Hepatocyte (in vitro differentiated cells): ENCODE measurements at regions not wholly inside any gene's neighbourhood (a gene's known extent, or its start where the extent isn't known, plus 50 kb on each side); places are given as distances from the start of the nearest gene placed in this dataset.

Source experiments
- DNase-seq: peaks from one replicate; pipeline ENCODE4 v3.0.0-alpha.2; 2016; ENCODE audit warnings: low spot score
- H2AFZ ChIP-seq: fragments of 200-600 bp; sonication (generic); 2 replicates; pipeline ENCODE4 v1.6.0; 2016; ENCODE audit warnings: antibody characterized with exemption, mild to moderate bottlenecking
- H3K27ac ChIP-seq: fragments of 200-600 bp; sonication (generic); 2 replicates; pipeline ENCODE4 v1.5.1; 2016; ENCODE audit warnings: mild to moderate bottlenecking
- H3K27me3 ChIP-seq: fragments of 200-600 bp; sonication (generic); 2 replicates; pipeline ENCODE4 v1.6.1; 2016
- H3K36me3 ChIP-seq: fragments of 200-600 bp; sonication (generic); replicated peaks from 2 replicates; pipeline ENCODE4 v1.5.1; 2016; ENCODE audit warnings: low read depth; ENCODE audit not compliant: insufficient read depth
- H3K4me1 ChIP-seq: fragments of 200-600 bp; sonication (generic); 2 replicates; pipeline ENCODE4 v1.5.1; 2016; ENCODE audit warnings: mild to moderate bottlenecking, moderate library complexity; ENCODE audit not compliant: insufficient read depth
- H3K4me2 ChIP-seq: fragments of 200-600 bp; sonication (generic); 2 replicates; pipeline ENCODE4 v1.6.0; 2016
- H3K4me3 ChIP-seq: fragments of 200-600 bp; sonication (generic); 2 replicates; pipeline ENCODE4 v1.5.1; 2016; ENCODE audit warnings: mild to moderate bottlenecking
- H3K79me2 ChIP-seq: fragments of 200-600 bp; sonication (generic); 2 replicates; pipeline ENCODE4 v1.6.0; 2017; ENCODE audit warnings: mild to moderate bottlenecking
- H3K9me2 ChIP-seq: fragments of 200-600 bp; sonication (generic); replicated peaks from 2 replicates; pipeline ENCODE4 v1.6.0; 2017; ENCODE audit warnings: mild to moderate bottlenecking; ENCODE audit not compliant: insufficient read depth
- H3K9me3 ChIP-seq: fragments of 200-600 bp; sonication (generic); 2 replicates; pipeline ENCODE4 v1.5.1; 2016; ENCODE audit warnings: low read depth, mild to moderate bottlenecking
- H4K20me1 ChIP-seq: fragments of 200-600 bp; sonication (generic); 2 replicates; pipeline ENCODE4 v1.6.0; 2016; ENCODE audit warnings: mild to moderate bottlenecking; ENCODE audit not compliant: insufficient read depth, poor library complexity, severe bottlenecking
- CTCF ChIP-seq: fragments of 200-600 bp; sonication (generic); IDR thresholded peaks from 2 replicates; pipeline ENCODE4 v1.5.1; 2016; ENCODE audit warnings: antibody characterized with exemption, mild to moderate bottlenecking; ENCODE audit not compliant: poor library complexity
- EZH2 ChIP-seq: fragments of 200-600 bp; sonication (generic); IDR thresholded peaks from 2 replicates; pipeline ENCODE4 v1.6.1; 2016; ENCODE audit warnings: antibody characterized with exemption, mild to moderate bottlenecking, borderline replicate concordance
- EZH2phosphoT487 ChIP-seq: fragments of 200-600 bp; sonication (generic); IDR thresholded peaks from one replicate; pipeline ENCODE4 v1.6.1; 2018; ENCODE audit warnings: antibody characterized with exemption, mild to moderate bottlenecking, low read depth, moderate library complexity; ENCODE audit not compliant: unreplicated experiment, severe bottlenecking
- WGBS: methylation state at CpG from one replicate; pipeline ENCODE4 v1.1.6; 2016; ENCODE audit warnings: low lambda C conversion rate; ENCODE audit errors: missing lambda C conversion rate; 5-methylcytosine and 5-hydroxymethylcytosine counted together

GRCh38 chr1:108067884-108068540, 103.0 kb upstream of the VAV3 start:
- no peaks in the 10 kb centered on the region for H3K9me2 ChIP-seq
- no peaks in the 10 kb centered on the region for H3K36me3 ChIP-seq
- H2AFZ ChIP-seq: no peak overlapping the region
- 47% methylated on average over 2 of the region's 2 CpGs for WGBS
- DNase-seq: no peak
- no peak overlapping the region for H3K4me2 ChIP-seq
- no peak overlapping the region for H3K27ac ChIP-seq
- no peaks in the 10 kb centered on the region for H4K20me1 ChIP-seq
- no peaks in the 10 kb centered on the region for H3K4me1 ChIP-seq
- no peak overlapping the region for H3K4me3 ChIP-seq
- H3K79me2 ChIP-seq: no peaks in the 10 kb centered on the region
- no peaks in the 10 kb centered on the region for H3K27me3 ChIP-seq
- H3K9me3 ChIP-seq: no peaks in the 10 kb centered on the region
- TF ChIP-seq EZH2phosphoT487 (no peak), EZH2 (no peak), CTCF (no peak)

- Histone ChIP-seq H4K20me1 (no peaks in the 10 kb centered on the region), H3K4me2 (no peak overlapping the region), H3K4me3 (no peak overlapping the region), H3K4me1 (no peaks in the 10 kb centered on the region), H3K36me3 (no peaks in the 10 kb centered on the region), H2AFZ (no peak overlapping the region), H3K27ac (no peak overlapping the region), H3K9me2 (no peaks in the 10 kb centered on the region), H3K9me3 (no peaks in the 10 kb centered on the region), H3K27me3 (no peaks in the 10 kb centered on the region), H3K79me2 (no peaks in the 10 kb centered on the region)
- WGBS: 83% methylated on average over 1 of the region's 1 CpG
- TF ChIP-seq EZH2phosphoT487: no peak
- no peak for TF ChIP-seq EZH2
- TF ChIP-seq CTCF: no peak
- DNase-seq: no peak
Observed at GRCh38 chr1:108066808-108067207, 101.8 kb upstream of the VAV3 start.

- Histone ChIP-seq H3K9me2 (no peaks in the 10 kb centered on the region), H3K9me3 (no peaks in the 10 kb centered on the region), H3K79me2 (no peaks in the 10 kb centered on the region), H2AFZ (no peak overlapping the region), H3K4me3 (no peak overlapping the region), H3K4me2 (no peak overlapping the region), H4K20me1 (no peaks in the 10 kb centered on the region), H3K4me1 (no peaks in the 10 kb centered on the region), H3K27ac (no peak overlapping the region), H3K27me3 (no peaks in the 10 kb centered on the region), H3K36me3 (no peaks in the 10 kb centered on the region)
- 43% methylated on average over 1 of the region's 1 CpG for WGBS
- no peak for TF ChIP-seq CTCF
- TF ChIP-seq EZH2phosphoT487: no peak
- no peak for TF ChIP-seq EZH2
- DNase-seq: no peak
Observed at GRCh38 chr1:108064255-108064654, 99.3 kb upstream of the VAV3 start.
